Stimulated activated CD8-positive, alpha-beta memory T cell treated with anti-CD3 and anti-CD28 coated beads, Interleukin-15, amount 100 ng/mL, for 48 hours (primary cell): ENCODE measurements at regions not wholly inside any gene's neighbourhood (a gene's known extent, or its start where the extent isn't known, plus 50 kb on each side); places are given as distances from the start of the nearest gene placed in this dataset.
"Not testable (repeated sequence)": the region's sequence is repeated elsewhere in the genome, so short reads cannot be mapped to it uniquely, and the experiment has no call there.

Experiments used
- DNase-seq, 2 donors: peaks; one replicate each; pipeline ENCODE4 v3.0.0-alpha.2; 2020; ENCODE audit warnings: low read depth in 2 of 2

DNA sequence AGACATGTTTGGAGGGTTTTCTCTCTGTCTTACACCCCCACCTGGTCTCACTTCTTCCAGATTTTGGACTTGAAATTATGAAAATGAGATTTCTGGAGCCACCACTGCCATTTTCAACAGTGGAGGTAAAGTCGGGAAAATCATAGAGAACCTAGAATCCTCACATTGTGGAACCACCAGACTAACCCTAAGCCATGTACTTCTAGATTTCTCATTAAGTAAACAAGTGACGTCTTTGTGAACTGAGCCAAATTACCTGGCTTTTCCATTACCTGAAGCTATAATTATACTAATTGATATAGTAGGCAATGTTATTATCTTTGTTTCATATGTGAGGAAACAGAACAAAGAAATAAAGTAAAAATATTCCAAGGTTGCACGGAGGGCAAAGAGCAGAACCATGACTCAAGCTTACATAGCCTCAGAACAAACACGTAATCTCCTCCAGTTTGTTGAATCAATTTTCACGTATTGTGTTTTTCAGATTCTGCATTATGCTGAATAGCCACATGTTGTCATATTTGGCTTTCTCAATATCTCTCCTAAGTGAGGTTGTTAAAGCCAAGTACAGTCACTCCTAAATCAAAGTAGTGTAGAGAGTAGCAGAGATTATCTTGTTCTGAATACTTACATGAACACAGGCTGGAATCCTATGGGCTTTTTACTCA, 101.3 kb upstream of the CMC1 start:
- DNase-seq = no peak

DNA sequence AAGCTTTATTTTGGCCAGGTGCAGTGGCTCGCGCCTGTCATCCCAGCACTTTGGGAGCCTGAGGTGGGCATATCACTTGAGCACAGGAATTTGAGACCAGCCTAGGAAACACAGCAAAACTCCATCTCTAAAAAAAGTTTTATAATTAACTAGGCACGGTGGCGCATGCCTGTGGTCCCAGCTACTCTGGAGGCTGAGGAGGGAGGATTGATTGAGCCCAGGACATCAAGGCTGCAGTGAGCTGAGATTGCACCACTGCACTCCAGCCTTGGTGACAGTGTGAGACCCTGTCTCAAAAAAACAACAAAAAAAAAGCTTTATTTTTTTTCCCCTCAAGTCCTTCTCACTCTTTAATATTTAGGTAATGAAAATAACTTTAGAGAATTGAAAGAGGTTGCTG, 100.8 kb upstream of the CMC1 start:
- DNase-seq = no peak

DNA sequence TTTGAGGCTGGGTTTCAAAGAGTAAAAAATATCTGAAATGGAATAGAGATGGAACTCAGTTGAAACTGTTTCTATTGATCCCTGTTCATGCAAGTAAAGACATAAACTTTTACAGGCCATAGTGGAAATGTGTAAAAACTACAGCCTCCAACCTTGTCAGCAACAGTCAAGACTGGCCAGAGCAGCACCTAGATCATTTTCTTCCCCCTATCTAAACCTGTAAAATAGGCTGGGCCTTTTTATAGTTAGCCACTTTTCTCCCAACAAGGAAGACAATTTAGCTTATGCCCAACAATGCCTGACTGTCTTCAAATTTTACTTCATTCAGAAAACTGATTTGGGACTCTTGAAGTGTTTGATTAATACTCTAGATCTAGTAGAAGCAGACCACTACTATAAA, 91.5 kb upstream of the CMC1 start:
- DNase-seq = no peak

DNA sequence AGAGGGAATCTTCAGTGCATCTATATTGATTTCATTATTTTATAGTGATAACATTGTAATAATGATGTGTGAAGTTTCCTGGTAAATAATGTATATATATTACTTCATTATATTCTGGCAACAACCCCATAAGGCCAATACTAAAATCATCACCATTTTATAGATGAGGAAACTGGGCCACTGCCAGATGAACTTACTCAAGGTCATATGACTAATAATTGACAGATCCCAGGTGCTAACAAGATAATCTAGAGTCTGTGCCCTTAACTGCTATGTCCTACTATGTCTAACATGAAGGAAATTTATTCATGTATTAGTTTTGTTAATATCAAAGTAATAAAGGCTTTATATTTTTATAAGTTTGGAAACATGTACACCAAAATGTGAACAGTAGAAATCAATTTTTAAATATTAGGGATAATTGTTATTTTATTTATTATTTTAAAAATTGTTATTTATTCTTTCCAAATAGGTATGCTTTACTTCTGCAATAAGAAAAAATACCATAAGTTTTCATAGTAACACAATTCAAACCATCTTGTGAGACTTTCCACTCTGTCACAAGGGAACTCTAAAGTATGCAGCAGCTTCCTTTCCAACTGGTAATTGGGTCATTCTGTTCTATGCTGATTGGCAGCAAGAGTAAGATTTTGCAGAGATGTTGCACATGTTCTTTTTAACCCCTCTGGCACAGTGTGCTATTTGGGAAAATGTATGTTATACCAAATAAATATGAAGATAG, 90.8 kb upstream of the CMC1 start:
- no peak for DNase-seq

DNA sequence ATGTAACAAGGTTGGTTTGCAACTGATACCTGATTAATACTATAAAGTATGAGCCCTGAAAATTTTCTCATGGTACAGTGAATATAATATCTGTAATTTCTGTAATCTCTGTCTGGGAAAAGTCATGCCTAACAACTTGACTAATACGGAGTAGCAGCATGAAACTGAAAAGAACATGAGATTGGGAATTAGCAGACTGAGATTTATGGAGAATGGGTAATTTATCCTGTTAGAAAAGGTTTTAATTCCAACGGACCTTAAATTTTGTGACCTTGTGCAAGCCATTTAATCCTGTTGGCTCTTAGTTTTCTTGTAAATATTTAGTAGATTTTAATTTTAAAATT, 90.2 kb upstream of the CMC1 start:
- DNase-seq = no peak

DNA sequence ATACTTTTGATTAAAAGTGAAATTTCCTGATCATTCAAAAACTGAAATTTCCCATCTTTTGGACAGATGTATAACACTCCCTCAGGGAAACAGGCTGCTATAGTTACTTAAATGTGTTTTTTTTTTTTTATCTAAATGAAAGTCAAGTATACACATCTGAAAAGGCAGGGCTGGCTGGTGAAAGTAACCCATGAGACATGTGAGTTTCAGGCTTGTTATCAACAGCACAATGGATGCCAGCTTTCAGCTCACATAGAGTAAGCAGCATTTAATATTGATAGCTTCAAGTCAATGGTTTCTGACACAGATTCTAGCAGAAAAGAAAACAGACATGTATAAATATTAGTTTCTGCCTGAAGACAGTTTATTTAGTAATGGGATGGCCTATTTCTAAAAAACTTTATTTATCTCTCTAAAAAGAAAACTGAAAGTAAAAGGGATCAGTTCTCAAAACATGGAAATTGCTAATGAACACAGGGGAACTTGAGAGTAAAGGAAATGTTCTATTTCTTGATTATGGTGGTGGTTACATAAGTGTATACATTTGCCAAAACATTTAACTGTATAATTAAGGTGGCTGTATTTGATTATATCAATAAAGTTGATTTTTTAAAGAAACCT, 89.7 kb upstream of the CMC1 start:
- no peak for DNase-seq

DNA sequence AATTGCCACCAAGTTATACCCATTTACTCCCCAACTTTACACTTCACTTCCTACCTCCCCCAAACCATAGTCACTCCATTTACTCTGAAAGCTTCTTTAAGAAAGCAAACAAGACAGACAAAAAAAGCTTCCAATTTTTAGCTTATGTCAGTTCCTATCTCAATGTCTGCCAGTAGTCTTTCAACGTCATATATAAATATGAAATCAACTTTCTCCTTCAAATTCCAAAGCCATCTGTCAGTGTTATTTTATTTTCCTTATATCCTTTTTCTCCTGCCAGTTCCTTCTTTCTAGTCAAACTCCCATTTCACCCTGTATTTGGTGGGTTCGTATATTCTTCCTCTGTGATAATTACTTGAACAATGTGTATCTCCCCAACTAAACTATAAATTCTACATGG, 85.8 kb upstream of the CMC1 start:
- no peak for DNase-seq

DNA sequence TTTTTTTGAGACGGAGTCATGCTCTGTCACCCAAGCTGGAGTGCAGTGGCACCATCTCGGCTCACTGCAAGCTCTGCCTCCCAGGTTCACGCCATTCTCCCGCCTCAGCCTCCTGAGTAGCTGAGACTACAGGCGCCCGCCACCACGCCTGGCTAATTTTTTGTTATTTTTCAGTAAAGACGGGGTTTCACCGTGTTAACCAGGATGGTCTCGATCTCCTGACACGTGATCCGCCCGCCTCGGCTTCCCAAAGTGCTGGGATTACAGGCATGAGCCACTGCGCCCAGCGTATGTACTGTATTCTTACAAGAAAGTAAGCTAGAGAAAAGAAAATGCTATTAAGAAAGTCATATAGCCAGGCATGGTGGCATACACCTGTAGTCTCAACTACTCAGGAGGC, 84.8 kb upstream of the CMC1 start:
- DNase-seq = not testable (repeated sequence)

DNA sequence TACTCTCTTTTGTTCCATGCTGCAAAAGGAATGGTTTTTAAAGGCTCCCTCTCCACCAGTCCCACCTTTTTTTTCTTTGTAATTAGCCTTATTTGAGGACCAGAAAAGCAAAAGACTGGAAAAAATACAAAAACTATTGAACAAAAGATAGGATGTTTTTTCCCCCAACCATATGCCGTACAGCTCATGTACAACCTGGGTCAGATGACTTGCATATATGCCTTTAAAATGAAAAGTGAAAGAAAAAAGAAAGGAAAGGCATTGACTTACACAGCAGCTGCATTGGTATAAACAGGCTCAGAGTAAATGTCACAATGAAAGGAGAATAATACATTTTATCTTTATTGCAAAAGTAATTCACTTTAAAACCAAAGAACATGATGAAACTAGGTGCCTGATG, 69.5 kb upstream of the CMC1 start:
- no peak for DNase-seq

DNA sequence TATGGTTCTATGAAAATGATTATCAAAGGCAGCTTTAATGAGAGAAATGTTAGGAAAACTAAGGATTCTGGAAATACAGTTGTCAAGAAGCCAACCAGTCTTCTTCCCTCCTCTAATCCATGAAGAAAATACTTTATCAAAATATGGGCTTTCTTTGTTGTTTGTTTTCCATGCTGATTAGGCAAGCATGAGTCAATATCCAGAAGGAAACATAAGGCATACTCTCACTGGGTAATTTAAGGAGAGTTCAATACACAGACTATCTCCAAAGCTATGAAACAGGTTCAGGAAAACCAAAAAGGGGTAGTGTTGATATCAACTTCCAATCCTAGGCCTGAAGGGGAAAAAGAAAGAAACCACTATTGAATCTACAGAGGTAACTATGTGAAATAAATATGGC, 68.7 kb upstream of the CMC1 start:
- no peak for DNase-seq

DNA sequence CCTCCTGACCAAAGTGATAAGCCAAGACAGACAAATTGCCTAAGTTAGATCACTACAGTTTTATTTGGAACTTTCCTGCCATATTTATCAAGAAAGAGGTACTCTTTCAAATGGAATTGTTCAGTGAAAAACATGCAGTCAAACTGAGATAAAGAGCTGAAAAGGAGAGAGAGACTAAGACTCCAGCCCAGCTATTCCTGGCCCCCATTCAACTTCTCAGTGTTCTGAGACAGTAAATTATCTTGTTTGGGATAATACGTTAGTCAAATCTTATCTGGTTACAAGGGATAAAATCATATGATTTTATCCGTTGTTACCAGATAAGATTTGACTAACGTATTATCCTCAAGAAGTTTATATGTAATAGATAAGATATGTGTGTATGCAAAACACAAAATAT, 67.6 kb upstream of the CMC1 start:
- no peak for DNase-seq

DNA sequence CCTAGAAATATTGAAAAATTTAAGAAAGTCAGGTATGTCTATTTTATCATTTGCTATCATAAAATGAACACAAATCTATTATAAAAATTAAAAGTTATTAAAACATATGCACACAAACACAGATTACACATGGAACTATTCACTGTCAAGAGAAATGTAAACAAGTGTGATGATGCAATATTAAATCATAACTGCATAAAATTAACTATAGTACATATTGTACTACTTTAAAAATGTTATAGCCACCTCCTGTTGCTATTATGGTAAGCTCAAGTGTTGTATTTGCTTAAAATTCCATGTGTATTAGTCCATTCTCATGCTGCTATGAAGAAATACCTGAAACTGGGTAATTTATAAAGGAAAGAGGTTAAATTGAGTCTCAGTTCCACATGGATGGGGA, 54.7 kb upstream of the CMC1 start:
- DNase-seq = no peak

DNA sequence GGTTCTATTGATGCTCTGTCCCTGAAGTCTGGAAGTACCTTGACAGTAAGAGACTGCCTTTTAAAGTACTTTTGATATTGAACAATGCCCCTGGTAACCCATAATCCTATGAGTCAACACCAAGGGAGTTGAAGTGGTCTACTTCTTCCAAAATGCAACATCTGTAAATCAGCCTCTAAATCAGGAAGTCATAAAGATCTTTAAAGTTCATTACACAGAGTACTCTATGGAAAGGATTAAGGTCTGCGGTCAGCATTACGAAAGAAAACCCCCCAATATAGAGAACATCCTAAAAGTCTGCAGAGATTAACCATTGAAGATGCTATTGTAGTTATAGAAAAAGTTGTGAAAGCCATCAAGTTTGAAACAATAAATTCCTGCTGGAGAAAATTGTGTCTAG, 52.7 kb upstream of the CMC1 start:
- DNase-seq = no peak

DNA sequence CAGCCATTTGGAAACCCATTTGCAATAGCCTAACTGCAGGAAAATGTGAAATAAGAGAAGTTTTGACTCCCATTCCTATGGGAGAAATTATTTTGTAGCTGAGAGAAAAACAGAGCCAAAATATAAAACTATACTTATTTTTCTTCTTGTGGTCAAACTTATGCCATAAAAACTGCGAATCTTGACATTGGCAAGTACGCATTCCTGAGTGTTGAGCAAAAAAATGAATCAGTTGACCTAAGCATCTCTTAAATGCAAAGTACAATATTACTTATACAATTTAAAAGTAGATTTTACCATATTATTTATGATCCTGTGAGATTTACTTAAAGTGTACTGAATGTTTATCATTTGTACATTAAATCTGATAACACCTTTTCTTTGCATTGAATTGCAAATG, 50.1 kb upstream of the CMC1 start:
- no peak for DNase-seq
